Naive thymus-derived CD8-positive, alpha-beta T cell (primary cell): ENCODE measurements at regions not wholly inside any gene's neighbourhood (a gene's known extent, or its start where the extent isn't known, plus 50 kb on each side); places are given as distances from the start of the nearest gene placed in this dataset.

Source experiments
- ATAC-seq, 2 donors: fragments of 150-1000 bp; cut with Tn5 transposase in 1 of 2; sonication (Bioruptor Pico), chemical (Tn5 transposase) in 1 of 2; 1 replicate in 1 of 2; 2 replicates in 1 of 2; pipeline ENCODE4 v1.10.0; 2021; ENCODE audit warnings: mild to moderate bottlenecking in 2 of 2, moderate library complexity in 2 of 2
- POLR2A ChIA-PET: fragments of 350-600 bp; sonication (Branson Sonifier 250); formaldehyde crosslinking; loops from one replicate; lab custom pipeline; 2021; ENCODE audit warnings: antibody characterized with exemption; lab: Charles Lee
- DNase-seq, 10 donors: peaks; one replicate each; pipeline versions ENCODE4 v3.0.0 to v3.0.0-alpha.2; 2020 to 2022
- H3K27ac Mint-ChIP-seq, 10 donors: one replicate each; pipeline ENCODE4 v1.8.0; 2020 to 2022; ENCODE audit warnings: mild to moderate bottlenecking in 10 of 10, mixed read lengths in 10 of 10, moderate library complexity in 4 of 10, inconsistent platforms in 1 of 10
- H3K27me3 Mint-ChIP-seq, 5 donors: one replicate each; pipeline ENCODE4 v1.8.0; 2021 to 2022; ENCODE audit warnings: mixed read lengths in 5 of 5
- H3K36me3 Mint-ChIP-seq, 3 donors: one replicate each; pipeline ENCODE4 v1.8.0; 2020 to 2022; ENCODE audit warnings: mixed read lengths in 3 of 3, mild to moderate bottlenecking in 2 of 3, inconsistent platforms in 1 of 3
- H3K4me1 Mint-ChIP-seq, 4 donors: one replicate each; pipeline ENCODE4 v1.8.0; 2021 to 2022; ENCODE audit warnings: mixed read lengths in 4 of 4
- H3K4me3 Mint-ChIP-seq, 10 donors: one replicate each; pipeline ENCODE4 v1.8.0; 2020 to 2022; ENCODE audit warnings: mild to moderate bottlenecking in 10 of 10, mixed read lengths in 10 of 10, moderate library complexity in 6 of 10, inconsistent platforms in 1 of 10
- H3K9me3 Mint-ChIP-seq, 9 donors: one replicate each; pipeline ENCODE4 v1.8.0; 2020 to 2022; ENCODE audit warnings: mixed read lengths in 9 of 9, mild to moderate bottlenecking in 3 of 9, inconsistent platforms in 1 of 9, moderate library complexity in 1 of 9

- no peak for DNase-seq
- H3K9me3 Mint-ChIP-seq = peaks cover 0 to 27% (median 3%) of the 10 kb centered on the region in 9 donors
- H3K27ac Mint-ChIP-seq = no peak overlapping the region
- no peaks in the 10 kb centered on the region for H3K27me3 Mint-ChIP-seq
- no peaks in the 10 kb centered on the region for H3K4me1 Mint-ChIP-seq
- POLR2A ChIA-PET = no interaction called here
- no peak for ATAC-seq
- peaks cover 0 to 9% (median 0%) of the 10 kb centered on the region in 3 donors for H3K36me3 Mint-ChIP-seq
- H3K4me3 Mint-ChIP-seq = no peak overlapping the region
Measured at GRCh38 chr12:94056419-94057158, 91.8 kb upstream of the PLXNC1 start.

GRCh38 chr12:94057262-94058151 lies 90.9 kb upstream of the PLXNC1 start:
- H3K27me3 Mint-ChIP-seq = no peaks in the 10 kb centered on the region
- no peaks in the 10 kb centered on the region for H3K4me1 Mint-ChIP-seq
- H3K27ac Mint-ChIP-seq = no peak overlapping the region
- H3K9me3 Mint-ChIP-seq = peaks cover 0 to 21% (median 2%) of the 10 kb centered on the region in 9 donors
- peak overlapping the region in 1 of 10 donors; percentile 5 for H3K4me3 Mint-ChIP-seq
- no peak for DNase-seq
- POLR2A ChIA-PET = no interaction called here
- no peak for ATAC-seq
- peaks cover 0 to 4% (median 0%) of the 10 kb centered on the region in 3 donors for H3K36me3 Mint-ChIP-seq

- no peak overlapping the region for H3K27ac Mint-ChIP-seq
- POLR2A ChIA-PET = interaction anchor here (0.7 kb wide), 1 partner anchor 49 kb away, joined by 3 read pairs; no protein-coding TSS in a partner anchor
Measured at GRCh38 chr12:94059394-94060368, 88.7 kb upstream of the PLXNC1 start.

GRCh38 chr12:94062194-94062593 lies 86.2 kb upstream of the PLXNC1 start:
- Mint-ChIP-seq H3K36me3 (peaks cover 0 to 5% (median 0%) of the 10 kb centered on the region in 3 donors), H3K9me3 (peaks cover 0 to 7% (median 0%) of the 10 kb centered on the region in 9 donors), H3K4me1 (no peaks in the 10 kb centered on the region), H3K4me3 (no peak overlapping the region), H3K27me3 (no peaks in the 10 kb centered on the region), H3K27ac (no peak overlapping the region)
- POLR2A ChIA-PET = no interaction called here
- no peak for DNase-seq
- no peak for ATAC-seq

More at GRCh38 chr12:94059394-94060368, 88.7 kb upstream of the PLXNC1 start:
- Mint-ChIP-seq H3K9me3 (peaks cover 0 to 6% (median 2%) of the 10 kb centered on the region in 9 donors), H3K4me1 (no peaks in the 10 kb centered on the region), H3K27me3 (no peaks in the 10 kb centered on the region), H3K4me3 (no peak overlapping the region), H3K36me3 (peaks cover 0 to 10% (median 0%) of the 10 kb centered on the region in 3 donors)
- no peak for DNase-seq
- no peak for ATAC-seq

GRCh38 chr12:94062796-94063635 lies 85.4 kb upstream of the PLXNC1 start:
- no peaks in the 10 kb centered on the region for H3K4me1 Mint-ChIP-seq
- no peak overlapping the region for H3K27ac Mint-ChIP-seq
- POLR2A ChIA-PET = no interaction called here
- H3K9me3 Mint-ChIP-seq = peaks cover 0 to 9% (median 1%) of the 10 kb centered on the region in 9 donors
- no peak overlapping the region for H3K4me3 Mint-ChIP-seq
- peaks cover 0 to 5% (median 0%) of the 10 kb centered on the region in 3 donors for H3K36me3 Mint-ChIP-seq
- no peak for DNase-seq
- no peaks in the 10 kb centered on the region for H3K27me3 Mint-ChIP-seq
- no peak for ATAC-seq

GRCh38 chr12:94070520-94070919 lies 77.9 kb upstream of the PLXNC1 start:
- Mint-ChIP-seq H3K9me3 (peaks cover 0 to 16% (median 0%) of the 10 kb centered on the region in 9 donors), H3K27ac (peak overlapping the region in 1 of 10 donors; percentile 58), H3K4me3 (no peak overlapping the region), H3K36me3 (no peaks in the 10 kb centered on the region), H3K4me1 (peaks cover 7 to 11% (median 10%) of the 10 kb centered on the region in 4 donors), H3K27me3 (peaks cover 0 to 4% (median 0%) of the 10 kb centered on the region in 5 donors)
- POLR2A ChIA-PET = interaction anchor here (0.7 kb wide), 1 partner anchor 16 kb away, joined by 6 read pairs; no protein-coding TSS in a partner anchor
- no peak for DNase-seq
- no peak for ATAC-seq

GRCh38 chr12:94071258-94071657 lies 77.1 kb upstream of the PLXNC1 start:
- no peaks in the 10 kb centered on the region for H3K36me3 Mint-ChIP-seq
- DNase-seq (peak in 2 of 10 donors; percentile 9 to 14), ATAC-seq (peak in 1 of 2 donors; percentile 32)
- H3K4me1 Mint-ChIP-seq = peaks cover 7 to 11% (median 10%) of the 10 kb centered on the region in 4 donors
- H3K27me3 Mint-ChIP-seq = peaks cover 0 to 4% (median 0%) of the 10 kb centered on the region in 5 donors
- H3K4me3 Mint-ChIP-seq = peak overlapping the region in 2 of 10 donors; percentile 33 to 47
- H3K9me3 Mint-ChIP-seq = peaks cover 0 to 16% (median 0%) of the 10 kb centered on the region in 9 donors
- peak overlapping the region in 2 of 10 donors; percentile 1 to 58 for H3K27ac Mint-ChIP-seq
- POLR2A ChIA-PET = interaction anchor here (0.7 kb wide), 1 partner anchor 16 kb away, joined by 6 read pairs; no protein-coding TSS in a partner anchor

- peaks cover 0 to 6% (median 2%) of the 10 kb centered on the region in 5 donors for H3K27me3 Mint-ChIP-seq
- no peaks in the 10 kb centered on the region for H3K36me3 Mint-ChIP-seq
- DNase-seq = no peak
- peaks cover 14 to 19% (median 17%) of the 10 kb centered on the region in 4 donors for H3K4me1 Mint-ChIP-seq
- no peak for ATAC-seq
- no peak overlapping the region for H3K4me3 Mint-ChIP-seq
- H3K27ac Mint-ChIP-seq = peak overlapping the region in 3 of 10 donors; percentile 20 to 66 (median 36)
- peaks cover 0 to 10% (median 0%) of the 10 kb centered on the region in 9 donors for H3K9me3 Mint-ChIP-seq
- POLR2A ChIA-PET = interaction anchor here (1.2 kb wide), 1 partner anchor 173 kb away, joined by 3 read pairs; no protein-coding TSS in a partner anchor
Measured at GRCh38 chr12:94073441-94074051, 74.8 kb upstream of the PLXNC1 start.

GRCh38 chr12:94074216-94074979 lies 74.0 kb upstream of the PLXNC1 start:
- DNase-seq (no peak), ATAC-seq (no peak)
- Mint-ChIP-seq H3K4me3 (no peak overlapping the region), H3K27me3 (peaks cover 0 to 7% (median 3%) of the 10 kb centered on the region in 5 donors), H3K36me3 (no peaks in the 10 kb centered on the region), H3K27ac (no peak overlapping the region), H3K4me1 (peaks cover 14 to 19% (median 17%) of the 10 kb centered on the region in 4 donors), H3K9me3 (peaks cover 0 to 2% (median 0%) of the 10 kb centered on the region in 9 donors)
- POLR2A ChIA-PET = interaction anchor here (0.6 to 1.2 kb wide), 2 partner anchors 29 to 174 kb away, joined by 3 read pairs; no protein-coding TSS in a partner anchor
